ENCODE measurements at regions not wholly inside any gene's neighbourhood (a gene's known extent, or its start where the extent isn't known, plus 50 kb on each side); places are given as distances from the start of the nearest gene placed in this dataset.

GRCh38 chr14:27006570-27006969 lies 408.7 kb upstream of the NOVA1 start:
- TF ChIP-seq, protein P1, sequence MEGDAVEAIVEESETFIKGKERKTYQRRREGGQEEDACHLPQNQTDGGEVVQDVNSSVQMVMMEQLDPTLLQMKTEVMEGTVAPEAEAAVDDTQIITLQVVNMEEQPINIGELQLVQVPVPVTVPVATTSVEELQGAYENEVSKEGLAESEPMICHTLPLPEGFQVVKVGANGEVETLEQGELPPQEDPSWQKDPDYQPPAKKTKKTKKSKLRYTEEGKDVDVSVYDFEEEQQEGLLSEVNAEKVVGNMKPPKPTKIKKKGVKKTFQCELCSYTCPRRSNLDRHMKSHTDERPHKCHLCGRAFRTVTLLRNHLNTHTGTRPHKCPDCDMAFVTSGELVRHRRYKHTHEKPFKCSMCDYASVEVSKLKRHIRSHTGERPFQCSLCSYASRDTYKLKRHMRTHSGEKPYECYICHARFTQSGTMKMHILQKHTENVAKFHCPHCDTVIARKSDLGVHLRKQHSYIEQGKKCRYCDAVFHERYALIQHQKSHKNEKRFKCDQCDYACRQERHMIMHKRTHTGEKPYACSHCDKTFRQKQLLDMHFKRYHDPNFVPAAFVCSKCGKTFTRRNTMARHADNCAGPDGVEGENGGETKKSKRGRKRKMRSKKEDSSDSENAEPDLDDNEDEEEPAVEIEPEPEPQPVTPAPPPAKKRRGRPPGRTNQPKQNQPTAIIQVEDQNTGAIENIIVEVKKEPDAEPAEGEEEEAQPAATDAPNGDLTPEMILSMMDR (IDR thresholded peaks at IDR 0.05) = no peak

- TF ChIP-seq, protein P1 (IDR thresholded peaks at IDR 0.05) = no peak
Observed at GRCh38 chr14:27008187-27008586, 410.4 kb upstream of the NOVA1 start.

DNA sequence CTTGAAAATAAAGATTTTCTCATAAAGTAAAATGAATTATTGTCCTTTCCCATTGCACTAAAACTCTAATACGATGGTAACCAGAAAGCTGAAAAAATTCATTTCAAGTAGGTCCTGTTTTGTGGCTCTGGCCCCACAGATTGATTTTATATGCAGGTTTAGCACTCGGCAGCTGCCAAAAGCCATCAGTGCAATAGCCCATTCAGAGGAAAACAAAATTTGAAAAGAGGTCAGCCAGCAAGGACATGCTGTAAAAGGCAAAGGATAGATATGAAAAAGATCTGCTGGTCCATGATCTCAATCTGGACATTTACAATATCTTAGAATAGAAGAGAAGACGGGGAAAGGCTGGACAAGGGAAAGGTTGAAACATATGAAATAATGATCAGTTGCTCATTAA lies 414.8 kb upstream of the NOVA1 start:
- TF ChIP-seq, protein P1 (IDR thresholded peaks at IDR 0.05) = no peak

DNA sequence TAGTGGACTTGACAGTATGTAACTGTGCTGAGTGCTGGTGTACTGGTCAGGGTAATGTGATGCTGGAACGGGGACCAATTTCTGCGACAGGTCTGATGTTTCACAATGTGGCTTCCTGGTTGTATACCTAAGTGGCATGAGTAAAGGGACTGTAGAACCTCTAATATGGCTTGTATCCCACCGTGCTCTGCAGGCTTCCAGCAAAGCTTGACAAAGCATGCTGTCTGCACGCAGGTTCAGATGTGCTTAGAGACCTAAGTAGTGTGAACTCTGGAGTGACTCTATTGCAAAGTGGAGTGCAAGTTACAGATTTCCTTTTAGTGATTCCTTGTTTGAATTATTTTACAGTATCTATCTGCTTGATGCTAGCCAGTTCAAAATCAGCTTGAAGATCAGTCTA lies 415.8 kb upstream of the NOVA1 start:
- TF ChIP-seq, protein P1 (IDR thresholded peaks at IDR 0.05) = no peak

- TF ChIP-seq, protein P1 (IDR thresholded peaks at IDR 0.05) = no peak
Observed at GRCh38 chr14:27015065-27015464, 417.2 kb upstream of the NOVA1 start.

DNA sequence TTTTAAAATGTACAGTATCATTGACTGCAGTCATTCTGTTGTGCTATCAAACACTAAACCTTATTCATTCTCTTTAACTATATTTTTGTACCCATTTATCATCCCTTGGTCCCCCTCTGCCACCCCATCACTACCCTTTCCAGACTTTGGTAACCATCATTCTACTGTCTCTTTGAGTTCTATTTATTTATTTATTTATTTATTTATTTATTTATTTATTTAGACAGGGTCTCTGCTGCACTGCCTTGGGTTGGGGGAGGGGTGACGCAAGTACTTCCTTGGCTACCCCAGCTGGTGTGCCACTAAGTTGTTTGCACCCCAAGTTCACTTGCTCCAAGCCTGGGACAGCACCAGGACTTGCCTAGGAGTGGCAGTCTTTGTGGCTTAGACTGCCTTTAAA lies 427.8 kb upstream of the NOVA1 start:
- TF ChIP-seq, protein P1 (IDR thresholded peaks at IDR 0.05) = no peak

DNA sequence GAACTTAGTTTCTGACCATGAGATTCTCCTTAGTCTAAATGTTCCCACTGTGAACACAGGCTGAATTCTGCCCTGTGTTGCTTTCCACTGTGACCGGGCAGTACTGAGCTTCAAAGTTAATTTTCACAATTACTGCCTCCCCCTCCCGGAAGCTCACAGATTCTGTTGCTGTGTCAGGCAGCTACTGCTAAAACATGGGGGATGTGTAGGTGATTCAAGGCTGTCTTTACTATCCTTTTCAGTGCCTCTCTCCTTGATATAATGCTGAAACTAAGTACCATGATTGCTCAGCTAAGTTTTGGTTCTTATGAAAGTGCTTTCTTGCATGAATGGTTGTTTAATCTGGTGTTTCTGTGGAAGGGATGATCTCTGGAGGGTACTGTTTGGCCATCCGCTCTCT lies 428.3 kb upstream of the NOVA1 start:
- TF ChIP-seq, protein P1 (IDR thresholded peaks at IDR 0.05) = no peak

- TF ChIP-seq, protein P1 (IDR thresholded peaks at IDR 0.05) = no peak
Observed at GRCh38 chr14:27040552-27040951, 442.7 kb upstream of the NOVA1 start.

All from LNCAP (cell line).